IgD-negative memory B cell (primary cell): ENCODE measurements at regions not wholly inside any gene's neighbourhood (a gene's known extent, or its start where the extent isn't known, plus 50 kb on each side); places are given as distances from the start of the nearest gene placed in this dataset.
"Not testable (repeated sequence)": the region's sequence is repeated elsewhere in the genome, so short reads cannot be mapped to it uniquely, and the experiment has no call there.

Experiments used
- H3K27ac Mint-ChIP-seq, 3 donors: one replicate each; pipeline ENCODE4 v1.8.0; 2020 to 2022; ENCODE audit warnings: mild to moderate bottlenecking in 3 of 3, mixed read lengths in 3 of 3, moderate library complexity in 1 of 3
- H3K27me3 Mint-ChIP-seq: one replicate; pipeline ENCODE4 v1.8.0; 2021; ENCODE audit warnings: mixed read lengths
- H3K36me3 Mint-ChIP-seq: one replicate; pipeline ENCODE4 v1.8.0; 2020; ENCODE audit warnings: mild to moderate bottlenecking, mixed read lengths
- H3K4me1 Mint-ChIP-seq, 3 donors: one replicate each; pipeline ENCODE4 v1.8.0; 2020 to 2022; ENCODE audit warnings: mixed read lengths in 3 of 3, mild to moderate bottlenecking in 1 of 3
- H3K4me3 Mint-ChIP-seq, 4 donors: one replicate each; pipeline ENCODE4 v1.8.0; 2020 to 2022; ENCODE audit warnings: mild to moderate bottlenecking in 4 of 4, mixed read lengths in 4 of 4, moderate library complexity in 3 of 4
- H3K9me3 Mint-ChIP-seq, 3 donors: one replicate each; pipeline ENCODE4 v1.8.0; 2020 to 2021; ENCODE audit warnings: mixed read lengths in 3 of 3, mild to moderate bottlenecking in 1 of 3

DNA sequence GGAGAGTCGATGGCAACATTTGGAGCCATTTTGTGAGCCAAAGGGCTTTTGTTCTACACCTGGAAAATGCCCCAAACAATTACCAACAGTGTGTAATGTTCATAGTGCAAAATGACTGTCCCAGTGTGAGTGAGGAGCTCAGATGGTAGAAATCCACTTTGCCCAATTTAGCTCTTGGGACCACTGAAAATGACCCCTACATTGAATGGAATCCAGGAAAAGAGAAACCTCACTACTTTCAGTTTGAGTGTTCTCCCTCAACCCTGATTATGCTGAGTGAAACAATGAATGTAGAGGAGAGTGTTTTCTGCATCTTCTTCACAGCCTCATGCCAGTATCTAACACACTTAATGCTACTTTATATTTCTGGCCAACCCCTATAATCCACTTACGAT lies 84.9 kb upstream of the NRN1 start:
- H3K4me3 Mint-ChIP-seq, result no peak overlapping the region
- H3K36me3 Mint-ChIP-seq, result peaks cover 4% of the 10 kb centered on the region
- H3K9me3 Mint-ChIP-seq, result peaks cover 0 to 2% (median 0%) of the 10 kb centered on the region in 3 donors
- peaks cover 0 to 2% (median 0%) of the 10 kb centered on the region in 3 donors for H3K4me1 Mint-ChIP-seq
- H3K27me3 Mint-ChIP-seq, result no peaks in the 10 kb centered on the region
- H3K27ac Mint-ChIP-seq, result no peak overlapping the region

DNA sequence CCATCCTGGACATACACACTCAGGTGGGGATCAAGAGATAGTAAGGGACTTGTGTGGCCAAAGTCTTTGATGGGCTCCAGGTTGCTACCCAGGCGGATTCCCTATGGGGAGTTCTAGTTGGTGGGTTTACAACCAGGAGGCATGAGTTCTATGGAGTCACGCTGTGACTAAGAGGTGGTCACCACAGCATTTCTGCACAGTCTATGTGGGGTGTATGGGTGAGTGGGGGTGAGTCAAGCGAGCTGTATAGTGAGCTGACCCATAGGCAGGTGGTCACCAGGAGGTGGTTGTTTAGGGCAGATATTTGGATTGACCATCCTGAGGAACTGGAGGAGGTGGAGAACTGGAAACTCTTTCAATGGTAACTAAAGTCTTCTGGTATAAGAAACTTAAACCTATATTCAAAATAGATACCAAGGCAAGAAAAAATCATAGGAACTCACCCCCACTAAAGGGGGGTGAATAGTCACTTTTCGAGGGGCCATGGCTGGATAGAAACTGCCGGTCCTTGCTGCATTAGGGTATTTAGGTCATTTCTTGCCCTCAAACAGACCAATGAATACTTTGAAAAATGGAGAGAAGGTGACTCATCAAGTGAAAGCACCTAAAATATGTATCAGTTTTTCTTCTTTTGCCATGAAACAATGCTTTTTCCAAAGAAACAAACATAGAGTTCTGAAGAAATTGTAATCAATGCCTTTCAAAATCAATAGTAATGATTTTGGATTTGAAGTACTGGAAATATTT lies 84.3 kb upstream of the NRN1 start:
- Mint-ChIP-seq H3K4me3 (no peak overlapping the region), H3K4me1 (peaks cover 0 to 3% (median 0%) of the 10 kb centered on the region in 3 donors), H3K9me3 (peaks cover 0 to 2% (median 0%) of the 10 kb centered on the region in 3 donors), H3K27me3 (no peaks in the 10 kb centered on the region), H3K27ac (no peak overlapping the region), H3K36me3 (peaks cover 4% of the 10 kb centered on the region)

DNA sequence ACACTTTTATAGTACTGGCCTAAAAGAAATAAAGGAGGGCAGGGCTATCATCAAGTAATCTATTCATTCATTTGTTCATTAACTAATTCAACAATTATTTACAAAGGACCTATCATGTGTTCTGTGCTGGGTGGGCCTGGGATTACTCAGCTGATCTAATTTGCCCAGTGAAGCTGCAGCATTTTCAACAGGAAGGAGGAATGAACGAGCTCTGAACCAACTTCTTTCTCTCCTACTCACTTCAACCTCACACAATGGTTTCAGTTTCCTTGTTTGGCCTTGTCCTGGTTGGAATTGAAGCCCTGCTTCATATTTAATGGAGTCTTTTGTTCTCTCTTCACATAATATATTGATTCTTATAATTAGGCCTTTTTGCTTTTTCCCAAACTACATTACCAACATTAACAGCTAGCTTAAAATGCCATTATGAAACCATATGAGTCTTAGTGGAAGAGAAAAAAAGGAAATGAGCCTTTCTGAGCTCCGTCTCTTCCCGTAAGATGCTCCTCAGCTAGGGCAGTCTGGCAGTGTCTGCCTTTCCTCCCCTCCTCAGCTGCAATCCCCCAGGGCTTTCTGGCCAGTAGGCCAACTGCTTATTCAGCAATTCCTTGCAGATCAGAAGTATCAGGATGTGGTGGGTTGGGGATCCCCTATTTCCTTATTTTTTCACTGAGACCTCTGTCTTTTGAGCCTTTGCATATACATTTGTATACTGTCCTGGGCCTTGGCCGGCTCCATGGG lies 79.4 kb upstream of the NRN1 start:
- peaks cover 4% of the 10 kb centered on the region for H3K27me3 Mint-ChIP-seq
- H3K27ac Mint-ChIP-seq, result peak overlapping the region in 2 of 3 donors; percentile 18 to 40
- H3K4me3 Mint-ChIP-seq, result no peak overlapping the region
- H3K36me3 Mint-ChIP-seq, result peaks cover 8% of the 10 kb centered on the region
- H3K4me1 Mint-ChIP-seq, result peaks cover 0 to 1% (median 0%) of the 10 kb centered on the region in 3 donors
- peaks cover 8 to 28% (median 12%) of the 10 kb centered on the region in 3 donors for H3K9me3 Mint-ChIP-seq

DNA sequence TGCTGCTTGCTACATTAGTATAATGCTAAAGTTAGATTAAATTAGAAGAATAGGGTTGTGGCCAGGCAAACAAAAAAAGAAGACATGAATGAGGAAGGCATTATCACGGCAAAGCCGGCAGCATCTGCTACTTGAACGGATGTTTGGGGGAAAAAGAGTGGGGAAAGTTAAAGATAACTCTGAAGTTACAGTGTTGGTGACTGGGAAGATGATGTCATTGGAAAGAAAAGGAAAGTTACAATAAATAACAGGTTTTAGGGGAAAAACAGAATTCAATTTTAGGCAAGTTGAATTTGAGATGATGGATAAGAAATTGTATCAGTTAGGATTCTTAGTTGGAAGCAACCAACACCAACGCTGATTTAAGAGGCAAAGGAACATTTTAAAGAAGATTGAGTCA lies 74.2 kb upstream of the NRN1 start:
- peak overlapping the region in 1 of 4 donors; percentile 51 for H3K4me3 Mint-ChIP-seq
- peaks cover 4% of the 10 kb centered on the region for H3K36me3 Mint-ChIP-seq
- H3K4me1 Mint-ChIP-seq, result no peaks in the 10 kb centered on the region
- peaks cover 8 to 33% (median 14%) of the 10 kb centered on the region in 3 donors for H3K9me3 Mint-ChIP-seq
- H3K27me3 Mint-ChIP-seq, result peaks cover 7% of the 10 kb centered on the region
- H3K27ac Mint-ChIP-seq, result no peak overlapping the region

DNA sequence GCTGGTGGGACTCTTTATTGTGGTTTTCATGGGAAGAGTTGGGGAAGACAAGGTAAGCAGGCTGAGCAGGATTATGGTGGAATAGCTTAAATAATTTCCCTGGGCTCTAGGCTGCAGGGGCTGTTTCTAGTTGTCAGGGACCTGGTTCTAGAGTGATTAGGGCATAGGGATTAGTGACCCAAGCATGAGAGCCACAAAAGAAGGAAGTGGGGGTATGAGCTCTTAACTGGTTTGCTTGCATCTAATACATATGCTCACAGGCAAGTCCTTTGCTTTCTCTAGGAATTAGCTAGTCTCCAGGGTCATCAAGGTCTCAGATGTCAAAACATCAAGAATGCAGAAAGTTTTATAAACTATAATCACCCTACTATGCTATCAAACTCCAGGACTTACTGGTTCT lies 67.5 kb upstream of the NRN1 start:
- Mint-ChIP-seq H3K36me3 (peaks cover 2% of the 10 kb centered on the region), H3K27me3 (peaks cover 24% of the 10 kb centered on the region), H3K4me3 (no peak overlapping the region), H3K4me1 (peaks cover 0 to 1% (median 0%) of the 10 kb centered on the region in 3 donors), H3K9me3 (peaks cover 0 to 3% (median 0%) of the 10 kb centered on the region in 3 donors), H3K27ac (no peak overlapping the region)

DNA sequence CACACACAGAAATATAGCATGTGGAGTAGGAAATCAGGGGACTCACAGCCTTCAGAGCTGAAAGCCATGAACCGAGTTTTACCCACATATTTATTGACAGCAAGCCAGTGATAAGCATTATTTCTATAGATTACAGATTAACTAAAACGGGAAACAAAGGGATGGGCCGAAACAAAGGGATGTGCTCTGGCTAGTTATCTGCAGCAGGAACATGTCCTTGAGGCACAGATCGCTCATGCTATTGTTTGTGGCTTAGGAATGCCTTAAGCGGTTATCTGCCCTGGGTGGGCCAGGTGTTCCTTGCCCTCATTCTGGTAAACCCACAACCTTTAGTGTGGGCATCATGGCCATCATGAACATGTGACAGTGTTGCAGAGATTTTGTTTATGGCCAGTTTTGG lies 61.4 kb upstream of the NRN1 start:
- H3K27me3 Mint-ChIP-seq, result peaks cover 24% of the 10 kb centered on the region

DNA sequence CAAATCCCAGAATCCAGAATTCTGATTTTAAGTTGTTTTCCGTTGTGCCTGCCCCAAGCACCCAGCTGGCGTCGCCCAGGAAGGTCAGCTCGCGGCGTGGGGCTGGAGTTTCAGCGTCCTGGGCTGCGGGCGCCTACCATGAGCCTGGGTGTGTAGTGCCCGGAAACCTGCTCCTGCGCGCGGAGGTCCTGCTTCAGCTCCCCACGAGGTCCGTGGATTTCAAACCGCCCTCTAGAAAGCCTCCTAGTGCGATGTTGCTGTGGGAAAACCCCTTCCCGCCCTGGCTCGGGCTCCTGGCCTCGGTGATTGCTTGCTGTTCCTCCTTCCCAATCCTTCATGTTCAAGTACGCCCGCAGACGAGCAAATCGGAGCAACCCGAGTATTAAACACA lies 51.3 kb upstream of the NRN1 start:
- peaks cover 0 to 3% (median 3%) of the 10 kb centered on the region in 3 donors for H3K9me3 Mint-ChIP-seq
- no peaks in the 10 kb centered on the region for H3K4me1 Mint-ChIP-seq
- no peak overlapping the region for H3K4me3 Mint-ChIP-seq
- H3K27me3 Mint-ChIP-seq, result peaks cover 14% of the 10 kb centered on the region
- H3K36me3 Mint-ChIP-seq, result peaks cover 2% of the 10 kb centered on the region
- H3K27ac Mint-ChIP-seq, result no peak overlapping the region

More for the DNA sequence above, 61.4 kb upstream of the NRN1 start:
- H3K9me3 Mint-ChIP-seq, H3K4me3 Mint-ChIP-seq, H3K27ac Mint-ChIP-seq, H3K4me1 Mint-ChIP-seq, H3K36me3 Mint-ChIP-seq: not testable (repeated sequence)

DNA sequence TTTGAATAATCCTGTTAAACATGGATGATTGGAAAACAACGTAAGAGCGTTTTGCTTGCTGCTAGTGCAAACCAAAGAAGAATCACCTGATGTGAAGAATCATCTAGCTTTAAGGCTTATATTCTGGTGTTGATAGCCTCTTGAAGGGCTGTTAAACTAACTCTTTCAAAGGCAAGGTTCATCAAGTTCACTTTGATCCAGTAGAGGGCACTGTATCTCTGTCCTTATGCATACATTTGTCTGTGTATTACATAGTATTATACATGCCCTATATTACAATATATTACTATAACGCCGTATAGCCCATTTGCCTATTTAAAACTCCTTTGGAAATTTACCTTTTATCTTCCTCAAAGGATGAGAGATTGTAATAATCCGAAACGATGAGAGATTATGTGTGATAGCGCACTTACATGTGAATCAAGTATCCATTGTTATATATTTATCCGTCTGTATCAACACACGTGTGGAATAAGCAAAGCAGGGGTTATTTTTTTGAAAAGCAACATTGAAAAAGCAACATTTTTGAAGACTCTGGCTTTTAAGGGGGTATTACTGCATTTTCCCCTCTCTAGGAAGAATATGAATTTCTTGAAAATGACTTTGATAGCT lies 50.8 kb upstream of the NRN1 start:
- peaks cover 15% of the 10 kb centered on the region for H3K27me3 Mint-ChIP-seq
- H3K9me3 Mint-ChIP-seq, result peaks cover 0 to 3% (median 3%) of the 10 kb centered on the region in 3 donors
- H3K36me3 Mint-ChIP-seq, result peaks cover 2% of the 10 kb centered on the region
- H3K4me3 Mint-ChIP-seq, result no peak overlapping the region
- H3K4me1 Mint-ChIP-seq, result no peaks in the 10 kb centered on the region
- no peak overlapping the region for H3K27ac Mint-ChIP-seq
